HEK293 (cell line): ENCODE measurements at regions not wholly inside any gene's neighbourhood (a gene's known extent, or its start where the extent isn't known, plus 50 kb on each side); places are given as distances from the start of the nearest gene placed in this dataset.

ENCODE experiments used
- CTCF ChIA-PET: fragments of 350-600 bp; formaldehyde crosslinking; extraction: SDS; loops from one replicate; lab custom pipeline; 2021; ENCODE audit warnings: antibody characterized with exemption; lab: Yijun Ruan, JAX
- POLR2A ChIA-PET: fragments of 300-600 bp; formaldehyde crosslinking; extraction: SDS; loops from one replicate; lab custom pipeline; 2020; ENCODE audit warnings: antibody characterized with exemption, inconsistent platforms; lab: Yijun Ruan, JAX
- H3K27ac ChIP-seq: fragments of 200-500 bp; sonication (Bioruptor generic); 2 replicates; pipeline ENCODE4 v1.5.1; 2014; ENCODE audit warnings: low read depth, low read length, control low read depth, inconsistent platforms; ENCODE audit errors: extremely low read depth
- H3K36me3 ChIP-seq, 2 experiments: fragments of 200-500 bp in 1 of 2; sonication (Bioruptor generic) in 1 of 2; 1 replicate in 1 of 2; 2 replicates in 1 of 2; pipeline ENCODE4 v1.5.1; 2014 to 2017; ENCODE audit warnings: inconsistent platforms in 2 of 2, low read length in 2 of 2; ENCODE audit not compliant: control insufficient read depth in 2 of 2, insufficient read depth in 1 of 2
- H3K4me1 ChIP-seq: fragments of 200-500 bp; sonication (Bioruptor generic); 2 replicates; pipeline ENCODE4 v1.5.1; 2014; ENCODE audit warnings: mild to moderate bottlenecking, low read length, inconsistent platforms; ENCODE audit not compliant: control insufficient read depth, insufficient read depth
- H3K4me3 ChIP-seq: 2 replicates; pipeline ENCODE4 v1.5.1; 2011; ENCODE audit warnings: low read depth, mild to moderate bottlenecking, control low read depth, low read length, moderate library complexity
- H3K9me3 ChIP-seq: fragments of 200-500 bp; sonication (Bioruptor generic); 2 replicates; pipeline ENCODE4 v1.5.1; 2014; ENCODE audit warnings: low read depth, low read length, inconsistent platforms; ENCODE audit not compliant: control insufficient read depth, insufficient read depth
- ELK4 ChIP-seq: IDR thresholded peaks from 2 replicates; pipeline ENCODE4 v1.6.1; 2011; ENCODE audit warnings: mild to moderate bottlenecking, low read depth, low read length, borderline replicate concordance
- GFI1B ChIP-seq: fragments of 450-650 bp; formaldehyde crosslinking; IDR thresholded peaks from 2 replicates; pipeline ENCODE4 v1.5.1; 2016; ENCODE audit warnings: missing biosample characterization, missing genetic modification characterization
- HOXD13 ChIP-seq: sonication (generic); formaldehyde crosslinking; IDR thresholded peaks from 2 replicates; pipeline ENCODE4 v1.8.0; 2022; ENCODE audit warnings: missing genetic modification reagents, borderline replicate concordance
- MZF1 ChIP-seq: fragments of 450-650 bp; formaldehyde crosslinking; IDR thresholded peaks from 2 replicates; pipeline ENCODE4 v1.5.1; 2017; ENCODE audit warnings: missing biosample characterization, missing genetic modification characterization, borderline replicate concordance
- SCRT2 ChIP-seq: fragments of 450-650 bp; formaldehyde crosslinking; IDR thresholded peaks from 2 replicates; pipeline ENCODE4 v1.5.1; 2016; ENCODE audit warnings: missing biosample characterization, missing genetic modification characterization
- SP7 ChIP-seq: fragments of 450-650 bp; formaldehyde crosslinking; IDR thresholded peaks from 2 replicates; pipeline ENCODE4 v1.5.1; 2016; ENCODE audit warnings: missing biosample characterization, missing genetic modification characterization
- YY1 ChIP-seq: fragments of 450-650 bp; formaldehyde crosslinking; IDR thresholded peaks from 2 replicates; pipeline ENCODE4 v1.5.1; 2018; ENCODE audit warnings: missing biosample characterization, missing genetic modification characterization
- ZBTB17 ChIP-seq: fragments of 450-650 bp; formaldehyde crosslinking; IDR thresholded peaks from 2 replicates; pipeline ENCODE4 v1.5.1; 2016; ENCODE audit warnings: missing biosample characterization, missing genetic modification characterization
- ZBTB20 ChIP-seq: fragments of 450-650 bp; formaldehyde crosslinking; IDR thresholded peaks from 2 replicates; pipeline ENCODE4 v1.5.1; 2016; ENCODE audit warnings: missing biosample characterization, missing genetic modification characterization
- ZBTB21 ChIP-seq: fragments of 450-650 bp; formaldehyde crosslinking; IDR thresholded peaks from 2 replicates; pipeline ENCODE4 v1.5.1; 2017; ENCODE audit warnings: missing biosample characterization, missing genetic modification characterization
- ZFHX2 ChIP-seq: fragments of 450-650 bp; formaldehyde crosslinking; conservative IDR thresholded peaks from 2 replicates; pipeline ENCODE4 v1.5.1; 2016; ENCODE audit warnings: missing biosample characterization, missing genetic modification characterization
- ZNF16 ChIP-seq: fragments of 450-650 bp; formaldehyde crosslinking; IDR thresholded peaks from 2 replicates; pipeline ENCODE4 v1.5.1; 2016; ENCODE audit warnings: low read depth, missing biosample characterization, missing genetic modification characterization
- ZNF184 ChIP-seq: fragments of 450-650 bp; IDR thresholded peaks from 2 replicates; pipeline ENCODE4 v1.5.1; 2018; ENCODE audit warnings: missing biosample characterization, mild to moderate bottlenecking, missing genetic modification characterization
- ZNF223 ChIP-seq: fragments of 450-650 bp; formaldehyde crosslinking; IDR thresholded peaks from 2 replicates; pipeline ENCODE4 v1.5.1; 2016; ENCODE audit warnings: missing biosample characterization, missing genetic modification characterization
- ZNF248 ChIP-seq: fragments of 450-650 bp; formaldehyde crosslinking; IDR thresholded peaks from 2 replicates; pipeline ENCODE4 v1.5.1; 2017; ENCODE audit warnings: missing biosample characterization, missing genetic modification characterization
- ZNF266 ChIP-seq: fragments of 450-650 bp; formaldehyde crosslinking; IDR thresholded peaks from 2 replicates; pipeline ENCODE4 v1.5.1; 2016; ENCODE audit warnings: missing biosample characterization, missing genetic modification characterization, low read depth
- ZNF280C ChIP-seq: fragments of 450-650 bp; formaldehyde crosslinking; IDR thresholded peaks from 2 replicates; pipeline ENCODE4 v1.5.1; 2016; ENCODE audit warnings: missing biosample characterization, missing genetic modification characterization
- ZNF292 ChIP-seq: fragments of 450-650 bp; formaldehyde crosslinking; IDR thresholded peaks from 2 replicates; pipeline ENCODE4 v1.5.1; 2016; ENCODE audit warnings: low read depth, missing biosample characterization, missing genetic modification characterization, borderline replicate concordance
- ZNF394 ChIP-seq: fragments of 450-650 bp; formaldehyde crosslinking; IDR thresholded peaks from 2 replicates; pipeline ENCODE4 v1.5.1; 2016; ENCODE audit warnings: missing biosample characterization, missing genetic modification characterization, mild to moderate bottlenecking, moderate library complexity, borderline replicate concordance
- ZNF433 ChIP-seq: fragments of 450-650 bp; formaldehyde crosslinking; IDR thresholded peaks from 2 replicates; pipeline ENCODE4 v1.5.1; 2016; ENCODE audit warnings: missing biosample characterization, missing genetic modification characterization, low read depth
- ZNF501 ChIP-seq: fragments of 450-650 bp; formaldehyde crosslinking; IDR thresholded peaks from 2 replicates; pipeline ENCODE4 v1.5.1; 2016; ENCODE audit warnings: missing biosample characterization, missing genetic modification characterization
- ZNF513 ChIP-seq: fragments of 450-650 bp; IDR thresholded peaks from 2 replicates; pipeline ENCODE4 v1.5.1; 2018; ENCODE audit warnings: missing biosample characterization, missing genetic modification characterization
- ZNF521 ChIP-seq: fragments of 450-650 bp; formaldehyde crosslinking; IDR thresholded peaks from 2 replicates; pipeline ENCODE4 v1.5.1; 2017; ENCODE audit warnings: missing biosample characterization, mild to moderate bottlenecking, missing genetic modification characterization
- ZNF624 ChIP-seq: fragments of 450-650 bp; formaldehyde crosslinking; IDR thresholded peaks from 2 replicates; pipeline ENCODE4 v1.5.1; 2017; ENCODE audit warnings: missing biosample characterization, missing genetic modification characterization
- ZNF626 ChIP-seq: fragments of 450-650 bp; sonication (Bioruptor Pico); formaldehyde crosslinking; IDR thresholded peaks from 2 replicates; pipeline ENCODE4 v1.5.1; 2018; ENCODE audit warnings: missing biosample characterization, missing genetic modification characterization, inconsistent platforms
- ZNF629 ChIP-seq: fragments of 450-650 bp; formaldehyde crosslinking; IDR thresholded peaks from 2 replicates; pipeline ENCODE4 v1.5.1; 2017; ENCODE audit warnings: missing biosample characterization, missing genetic modification characterization
- ZNF701 ChIP-seq: fragments of 450-650 bp; formaldehyde crosslinking; IDR thresholded peaks from 2 replicates; pipeline ENCODE4 v1.5.1; 2016; ENCODE audit warnings: missing biosample characterization, missing genetic modification characterization
- ZNF704 ChIP-seq: fragments of 450-650 bp; formaldehyde crosslinking; IDR thresholded peaks from 2 replicates; pipeline ENCODE4 v1.5.1; 2016; ENCODE audit warnings: missing biosample characterization, missing genetic modification characterization
- ZNF707 ChIP-seq: fragments of 450-650 bp; formaldehyde crosslinking; IDR thresholded peaks from 2 replicates; pipeline ENCODE4 v1.5.1; 2016; ENCODE audit warnings: missing biosample characterization, missing genetic modification characterization
- ZNF785 ChIP-seq: fragments of 450-650 bp; formaldehyde crosslinking; IDR thresholded peaks from 2 replicates; pipeline ENCODE4 v1.5.1; 2016; ENCODE audit warnings: missing biosample characterization, missing genetic modification characterization

- ChIA-PET CTCF (interaction anchor here (0.6 to 1.0 kb wide), 3 partner anchors 23 to 203 kb away, joined by 3 to 7 read pairs (median 4); no protein-coding TSS in a partner anchor), POLR2A (no interaction called here)
- Histone ChIP-seq H3K27ac (no peak overlapping the region), H3K4me1 (peaks cover 15% of the 10 kb centered on the region; the same call in 1 of the 2 replicates), H3K9me3 (no peaks in the 10 kb centered on the region), H3K36me3 (no peaks in the 10 kb centered on the region), H3K4me3 (no peak overlapping the region)
- TF ChIP-seq MZF1 (peak; percentile 71; the same call in 1 of the 2 replicates), ZFHX2 (no peak), ZNF394 (tag by site-specific recombination) (peak; percentile 24; the same call in 1 of the 2 replicates), ZNF16 (tag by site-specific recombination) (no peak), SP7 (0 out of 2 replicates have a peak, but pooled peaks have one; percentile 17), GFI1B (tag by site-specific recombination) (no peak), ZBTB20 (tag by site-specific recombination) (no peak), ZNF629 (tag by site-specific recombination) (0 out of 2 replicates have a peak, but pooled peaks have one; percentile 12), ZNF513 (no peak), ZBTB17 (tag by site-specific recombination) (peak; percentile 38; the same call in 1 of the 2 replicates)
Measured at GRCh38 chr16:85477801-85478363, 135.2 kb upstream of the GSE1 start.

- ChIA-PET POLR2A (no interaction called here), CTCF (interaction anchor here (0.9 kb wide), 1 partner anchor 48 kb away, joined by 3 read pairs; no protein-coding TSS in a partner anchor)
- Histone ChIP-seq H3K27ac (no peak overlapping the region), H3K9me3 (no peaks in the 10 kb centered on the region), H3K4me1 (peaks cover 11% of the 10 kb centered on the region; the same call in 1 of the 2 replicates), H3K36me3 (no peaks in the 10 kb centered on the region), H3K4me3 (no peak overlapping the region)
- no peak for TF ChIP-seq ELK4
- TF ChIP-seq MZF1, result no peak
- no peak for TF ChIP-seq ZBTB21
- TF ChIP-seq ZNF785 (tag by site-specific recombination), result no peak
- no peak for TF ChIP-seq ZNF248 (tag by site-specific recombination)
- no peak for TF ChIP-seq ZNF292
- TF ChIP-seq SCRT2 (tag by site-specific recombination), result peak; percentile 68
- no peak for TF ChIP-seq ZNF266
- no peak for TF ChIP-seq ZNF280C (tag by site-specific recombination)
- no peak for TF ChIP-seq ZNF707 (tag by site-specific recombination)
- TF ChIP-seq YY1, result no peak
- no peak for TF ChIP-seq HOXD13 (CRISPR knock-in tag)
- no peak for TF ChIP-seq ZNF521 (tag by site-specific recombination)
- no peak for TF ChIP-seq ZNF223 (tag by site-specific recombination)
- no peak for TF ChIP-seq ZNF704
- TF ChIP-seq ZNF626 (tag by site-specific recombination), result no peak
- no peak for TF ChIP-seq ZNF501 (tag by site-specific recombination)
- TF ChIP-seq ZNF184 (tag by site-specific recombination), result no peak
- TF ChIP-seq ZNF433 (tag by site-specific recombination), result no peak
- no peak for TF ChIP-seq ZNF701
- TF ChIP-seq ZNF624, result no peak
Measured at GRCh38 chr16:85479972-85480726, 133.0 kb upstream of the GSE1 start.
